K562 (cell line): ENCODE measurements at regions not wholly inside any gene's neighbourhood (a gene's known extent, or its start where the extent isn't known, plus 50 kb on each side); places are given as distances from the start of the nearest gene placed in this dataset.

Experiments
- ATAC-seq: fragments of 200-7000 bp; cut with Tn5 transposase; 3 replicates; pipeline ENCODE4 v1.9.1; 2020; ENCODE audit warnings: moderate library complexity
- BruUV-seq: library from RNA; stranded (reverse); fragments of 400-500 nt; replicated peaks from 2 replicates; lab custom pipeline; 2021; lab: Mats Ljungman, UMichigan
- CTCF ChIA-PET: fragments of 300-600 bp; formaldehyde crosslinking; extraction: SDS; loops from one replicate; lab custom pipeline; 2021; ENCODE audit warnings: low intra/inter-chr PET ratio; lab: Yijun Ruan, JAX
- POLR2A ChIA-PET: fragments of 300-600, 350-650 bp; sonication (Branson Sonifier 250); formaldehyde crosslinking; extraction: SDS; loops from one replicate; lab custom pipeline; 2021; ENCODE audit warnings: antibody characterized with exemption, inconsistent platforms; lab: Yijun Ruan, JAX
- DNase-seq, 4 experiments: peaks; one replicate each; pipeline versions ENCODE4 v3.0.0 to v3.0.0-alpha.2; 2011 to 2018; ENCODE audit warnings: low spot score in 3 of 4, mixed read lengths in 3 of 4; ENCODE audit errors: extremely low read depth in 1 of 4
- FAIRE-seq: peaks from 2 replicates; lab custom pipeline; 2011; peaks lifted over from hg19 to GRCh38; lab: Jason Lieb, UNC
- H2AFZ ChIP-seq: 2 replicates; pipeline ENCODE4 v1.6.0; 2011; ENCODE audit warnings: low read depth, low read length, control low read depth, inconsistent platforms
- H3K27ac ChIP-seq: fragments of 200-600 bp; 3 replicates; pipeline ENCODE4 v1.8.0; 2011; ENCODE audit warnings: low read depth, mild to moderate bottlenecking, control low read depth, inconsistent platforms, low read length, moderate library complexity, mixed read lengths; ENCODE audit errors: extremely low read depth
- H3K27me3 ChIP-seq, 2 experiments: fragments of 300-600 bp in 1 of 2; 2 replicates in 1 of 2; 3 replicates in 1 of 2; pipeline versions ENCODE4 v1.6.0 to v1.8.0; 2011; ENCODE audit warnings: inconsistent platforms in 2 of 2, low read length in 2 of 2, mild to moderate bottlenecking in 1 of 2, mixed read lengths in 1 of 2, moderate library complexity in 1 of 2; ENCODE audit not compliant: control insufficient read depth in 2 of 2, insufficient read depth in 2 of 2
- H3K36me3 ChIP-seq: fragments of 300-600 bp; 3 replicates; pipeline ENCODE4 v1.8.0; 2011; ENCODE audit warnings: mild to moderate bottlenecking, low read length, inconsistent platforms; ENCODE audit not compliant: control insufficient read depth, insufficient read depth
- H3K4me1 ChIP-seq, 2 experiments: fragments of 200-600 bp in 1 of 2; replicated peaks in 1 of 2; 2 replicates in 1 of 2; 3 replicates in 1 of 2; pipeline versions ENCODE4 v1.5.1 to v1.8.0; 2011; ENCODE audit warnings: inconsistent platforms in 2 of 2, low read length in 2 of 2, mild to moderate bottlenecking in 1 of 2, mixed read lengths in 1 of 2, moderate library complexity in 1 of 2; ENCODE audit not compliant: control insufficient read depth in 2 of 2, insufficient read depth in 2 of 2
- H3K4me2 ChIP-seq: 2 replicates; pipeline ENCODE4 v1.6.1; 2011; ENCODE audit warnings: low read length, control low read depth, inconsistent platforms, mixed read lengths; ENCODE audit not compliant: insufficient read depth
- H3K4me3 ChIP-seq: fragments of 200-600 bp; sonication (generic), shearing (Covaris generic); 2 replicates; pipeline ENCODE4 v1.5.1; 2016; ENCODE audit warnings: control low read depth, inconsistent platforms
- H3K79me2 ChIP-seq: fragments of 200-600 bp; 3 replicates; pipeline ENCODE4 v1.8.0; 2011; ENCODE audit warnings: low read length, inconsistent platforms; ENCODE audit not compliant: control insufficient read depth, insufficient read depth
- H3K9ac ChIP-seq, 2 experiments: 2 replicates each; pipeline versions ENCODE4 v1.6.0 to v1.6.1; 2011; ENCODE audit warnings: low read depth in 2 of 2, low read length in 2 of 2, control low read depth in 1 of 2, inconsistent platforms in 1 of 2, mild to moderate bottlenecking in 1 of 2, mixed read lengths in 1 of 2; ENCODE audit not compliant: insufficient read depth in 1 of 2
- H3K9me1 ChIP-seq: one replicate; pipeline ENCODE4 v1.6.0; 2011; ENCODE audit warnings: inconsistent platforms, mild to moderate bottlenecking, low read length, moderate library complexity; ENCODE audit not compliant: control insufficient read depth, insufficient read depth
- H3K9me3 ChIP-seq: replicated peaks from 2 replicates; pipeline ENCODE4 v1.5.1; 2011; ENCODE audit warnings: low read depth, low read length, inconsistent platforms; ENCODE audit not compliant: control insufficient read depth, insufficient read depth
- H4K20me1 ChIP-seq: replicated peaks from 2 replicates; pipeline ENCODE4 v1.6.1; 2011; ENCODE audit warnings: low read length, inconsistent platforms, mixed read lengths; ENCODE audit not compliant: control insufficient read depth, insufficient read depth
- BCOR ChIP-seq: fragments of 450-650 bp; IDR thresholded peaks from 2 replicates; pipeline ENCODE4 v1.6.1; 2016
- BRD9 ChIP-seq: fragments of 450-650 bp; IDR thresholded peaks from 2 replicates; pipeline ENCODE4 v1.6.1; 2018; ENCODE audit warnings: low read depth; ENCODE audit not compliant: partially characterized antibody
- CHCHD3 ChIP-seq: fragments of 250-450 bp; sonication (Bioruptor Pico); IDR thresholded peaks from 2 replicates; pipeline ENCODE4 v2.1.2; 2022; ENCODE audit warnings: mild to moderate bottlenecking
- CREB1 ChIP-seq, 2 experiments: sonication (generic) in 1 of 2; formaldehyde crosslinking in 1 of 2; IDR thresholded peaks; 2 replicates each; pipeline versions ENCODE4 v1.6.1 to v1.8.0; 2012 to 2022; ENCODE audit warnings: inconsistent platforms in 1 of 2, mild to moderate bottlenecking in 1 of 2, missing genetic modification reagents in 1 of 2, moderate library complexity in 1 of 2
- DLX4 ChIP-seq: fragments of 250-450 bp; sonication (Bioruptor Pico); IDR thresholded peaks from 2 replicates; pipeline ENCODE4 v1.6.1; 2021; ENCODE audit warnings: mild to moderate bottlenecking
- EGR1 ChIP-seq: fragments of 450-650 bp; conservative IDR thresholded peaks from 2 replicates; pipeline ENCODE4 v1.6.1; 2017; ENCODE audit warnings: mild to moderate bottlenecking
- GATA2 ChIP-seq: sonication (generic); formaldehyde crosslinking; IDR thresholded peaks from 2 replicates; pipeline ENCODE4 v1.4.0; 2020; ENCODE audit warnings: mild to moderate bottlenecking, missing genetic modification reagents
- MTA3 ChIP-seq: fragments of 450-650 bp; formaldehyde crosslinking; IDR thresholded peaks from 2 replicates; pipeline ENCODE4 v1.6.1; 2017; ENCODE audit warnings: mild to moderate bottlenecking, borderline replicate concordance
- MYC ChIP-seq, 2 experiments: fragments of 250-450 bp in 1 of 2; sonication (Bioruptor Pico) in 1 of 2; IDR thresholded peaks; 2 replicates each; pipeline versions ENCODE4 v1.5.1 to v1.6.1; 2012 to 2021; ENCODE audit warnings: low read depth in 2 of 2, borderline replicate concordance in 1 of 2, improper control_type of control experiment in 1 of 2, low read length in 1 of 2, mild to moderate bottlenecking in 1 of 2, moderate library complexity in 1 of 2
- NR4A1 ChIP-seq, 2 experiments: fragments of 250-450 bp in 1 of 2; fragments of 450-650 bp in 1 of 2; sonication (Bioruptor Pico) in 1 of 2; IDR thresholded peaks; 2 replicates each; pipeline versions ENCODE4 v1.4.0 to v1.6.1; 2016 to 2020; ENCODE audit warnings: mild to moderate bottlenecking in 2 of 2, missing compliant biosample characterization in 1 of 2, missing genetic modification characterization in 1 of 2, moderate library complexity in 1 of 2
- PURB ChIP-seq: sonication (generic); formaldehyde crosslinking; IDR thresholded peaks from 2 replicates; pipeline ENCODE4 v1.9.0; 2021; ENCODE audit warnings: low read depth, mild to moderate bottlenecking, missing genetic modification reagents
- RBM14 ChIP-seq: fragments of 200-400 bp; formaldehyde crosslinking; IDR thresholded peaks from 2 replicates; pipeline ENCODE4 v1.6.1; 2018; ENCODE audit warnings: low read depth, mild to moderate bottlenecking, low read length, moderate library complexity, borderline replicate concordance; ENCODE audit not compliant: insufficient read depth
- RFX1 ChIP-seq: fragments of 450-650 bp; IDR thresholded peaks from 2 replicates; pipeline ENCODE4 v1.6.1; 2016; ENCODE audit warnings: mild to moderate bottlenecking, moderate library complexity
- SMC3 ChIP-seq: conservative IDR thresholded peaks from 2 replicates; pipeline ENCODE4 v1.6.1; 2011; ENCODE audit warnings: low read depth, low read length, improper control_type of control experiment; ENCODE audit not compliant: insufficient read depth
- TAF15 ChIP-seq: fragments of 200-400 bp; formaldehyde crosslinking; IDR thresholded peaks from 2 replicates; pipeline ENCODE4 v1.6.1; 2017; ENCODE audit warnings: mild to moderate bottlenecking, low read depth, low read length, moderate library complexity
- TCFL5 ChIP-seq: fragments of 250-450 bp; sonication (Bioruptor Pico); conservative IDR thresholded peaks from 2 replicates; pipeline ENCODE4 v1.6.1; 2021; ENCODE audit warnings: mild to moderate bottlenecking, moderate library complexity, matching md5 sums
- YBX1 ChIP-seq: fragments of 450-650 bp; IDR thresholded peaks from 2 replicates; pipeline ENCODE4 v1.7.1; 2016; ENCODE audit warnings: mild to moderate bottlenecking
- ZNF165 ChIP-seq: fragments of 250-450 bp; sonication (Bioruptor Pico); IDR thresholded peaks from 2 replicates; pipeline ENCODE4 v1.4.0; 2020; ENCODE audit warnings: borderline replicate concordance
- ZNF644 ChIP-seq: fragments of 200-800 bp; sonication (Bioruptor generic); IDR thresholded peaks from 2 replicates; pipeline ENCODE4 v1.6.1; 2016; ENCODE audit warnings: low read depth, missing genetic modification characterization, missing compliant biosample characterization
- WGBS: fragments of 100-300 bp; shearing (Covaris generic); methylation state at CpG from one replicate; pipeline ENCODE4 v1.1.6; 2016; ENCODE audit warnings: low coverage, mixed read lengths; ENCODE audit not compliant: insufficient coverage; ENCODE audit errors: missing lambda C conversion rate; 5-methylcytosine and 5-hydroxymethylcytosine counted together
- in situ Hi-C: fragments of 300-500 bp; cut with MboI; formaldehyde crosslinking; loops from 4 replicates; pipeline ENCODE4 v1.15.0; 2018; ENCODE audit warnings: inconsistent platforms, mixed read lengths
- intact Hi-C: fragments of 100-400 bp; cut with micrococcal nuclease; formaldehyde crosslinking; loops from 2 replicates; pipeline ENCODE4 v1.14.2; 2022

DNA sequence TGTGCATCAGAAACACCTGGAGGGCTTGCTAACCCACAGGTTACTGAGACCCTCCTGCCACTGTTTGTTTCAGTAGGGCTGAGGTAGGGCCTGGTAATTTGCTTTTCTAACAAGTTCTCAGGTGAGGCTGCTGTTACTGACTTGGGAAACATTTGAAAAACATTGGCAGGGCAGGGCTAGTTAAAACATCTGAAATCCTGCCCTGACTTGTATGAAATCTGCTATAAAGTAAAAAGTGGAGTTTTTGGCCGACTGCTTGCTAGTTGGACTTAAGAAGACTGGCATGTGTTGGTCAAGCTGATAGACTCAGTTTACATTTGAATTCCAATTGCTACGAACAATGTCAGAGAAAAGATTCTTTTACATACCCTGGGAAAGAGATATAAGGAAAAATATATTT, 111.6 kb upstream of the DLX2 start:
- Histone ChIP-seq H4K20me1 (no peaks in the 10 kb centered on the region), H2AFZ (no peak overlapping the region), H3K27ac (no peak overlapping the region), H3K4me1 (no peaks in the 10 kb centered on the region)
- 0% methylated on average over 2 of the region's 2 CpGs for WGBS
- in situ Hi-C loops = no loop called here
- POLR2A ChIA-PET = no interaction called here
- intact Hi-C loops = no loop called here
- no peak for FAIRE-seq
- no peak for TF ChIP-seq GATA2 (CRISPR knock-in tag)
- no peak for TF ChIP-seq EGR1
- TF ChIP-seq PURB = no peak
- no peak for TF ChIP-seq TCFL5 (CRISPR knock-in tag)
- no peak for TF ChIP-seq DLX4 (CRISPR knock-in tag)
- no peak for TF ChIP-seq ZNF644 (tag)
- no peak for TF ChIP-seq RBM14
- TF ChIP-seq MYC (IDR thresholded peaks at IDR 0.05; ENCODE audit: low read depth, low read length) = no peak
- TF ChIP-seq MYC (CRISPR knock-in tag; IDR thresholded peaks at IDR 0.05; ENCODE audit: borderline replicate concordance, low read depth) = no peak
- TF ChIP-seq BRD9 = no peak
- TF ChIP-seq CHCHD3 = no peak
- no peak for TF ChIP-seq RFX1
- TF ChIP-seq CREB1 (IDR thresholded peaks at IDR 0.05) = no peak
- TF ChIP-seq CREB1 (CRISPR knock-in tag; IDR thresholded peaks at IDR 0.05) = no peak
- no peak for TF ChIP-seq TAF15
- TF ChIP-seq BCOR = no peak
- TF ChIP-seq MTA3 = no peak
- no peak for TF ChIP-seq SMC3
- TF ChIP-seq NR4A1 (CRISPR knock-in tag; IDR thresholded peaks at IDR 0.05) = no peak
- no peak for TF ChIP-seq NR4A1 (tag; IDR thresholded peaks at IDR 0.05)
- no peak for TF ChIP-seq ZNF165
- no peak for TF ChIP-seq YBX1
- TF ChIP-seq, all 486 proteins: peak for 0
- ATAC-seq (no peak), DNase-seq (no peak)
- Histone ChIP-seq H3K4me2 (no peak overlapping the region), H3K9me3 (no peaks in the 10 kb centered on the region), H3K9me1 (no peaks in the 10 kb centered on the region), H3K4me3 (no peak overlapping the region), H3K36me3 (no peaks in the 10 kb centered on the region), H3K79me2 (no peaks in the 10 kb centered on the region), H3K27me3 (peaks cover 33 to 37% of the 10 kb centered on the region in 2 experiments; a peak in 4 of 5 replicates), H3K9ac (no peak overlapping the region)
- CTCF ChIA-PET = no interaction called here
- no TSS peak for BruUV-seq
